ENCODE measurements at regions not wholly inside any gene's neighbourhood (a gene's known extent, or its start where the extent isn't known, plus 50 kb on each side); places are given as distances from the start of the nearest gene placed in this dataset.
A peak's percentile ranks its signal among the peaks of the same experiment; 100 is the strongest.

DNA sequence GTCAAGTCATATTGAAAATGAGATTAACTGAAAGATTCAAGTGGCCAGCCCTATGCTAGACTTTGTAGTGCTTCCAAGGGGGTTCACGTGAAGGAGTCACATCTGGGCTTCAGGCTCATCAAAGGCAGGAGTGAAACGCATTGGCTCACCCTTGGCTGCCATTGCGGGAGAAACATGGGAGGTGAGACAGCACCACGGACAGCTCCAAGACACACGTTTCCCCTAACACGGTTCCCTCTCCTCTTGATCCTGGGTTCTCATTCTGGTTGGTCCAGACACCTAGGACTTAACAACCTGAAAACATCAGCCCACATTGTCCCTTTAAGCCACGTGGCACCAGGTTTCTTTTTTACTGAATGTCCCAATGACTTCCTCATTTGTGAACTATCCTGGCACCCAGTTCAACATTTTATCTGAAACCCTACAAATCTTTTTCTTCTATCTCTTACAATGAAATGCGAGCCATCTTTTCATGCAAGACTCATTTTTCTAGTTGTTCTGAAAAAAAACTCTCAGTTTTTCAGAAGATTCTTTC is 279.0 kb upstream of the VCX3A start:
- TF ChIP-seq CTCF (conservative IDR thresholded peaks at IDR 0.05 in 1 of 2, IDR thresholded peaks at IDR 0.05 in 1 of 2; ENCODE audit: low read depth in 1 of 2, low read length in 2 of 2) (no peak), EZH2 (IDR thresholded peaks at IDR 0.05; ENCODE audit: low read length, missing control alignments) (no peak)
- Histone ChIP-seq H4K20me1 (ENCODE audit: control insufficient read depth, extremely low read depth, insufficient read depth, low read length) (no peaks in the 10 kb centered on the region), H3K4me3 (replicated peaks in 1 of 4; ENCODE audit: control extremely low read depth in 1 of 4, insufficient read depth in 1 of 4, low read depth in 3 of 4, low read length in 4 of 4) (no peak overlapping the region), H3K36me3 (ENCODE audit: control insufficient read depth, insufficient read depth, low read length) (no peaks in the 10 kb centered on the region), H2AFZ (ENCODE audit: low read length) (no peak overlapping the region), H3K27me3 (ENCODE audit: control insufficient read depth, insufficient read depth, low read length) (no peaks in the 10 kb centered on the region), H3K9me3 (ENCODE audit: control insufficient read depth, insufficient read depth, low read depth, low read length) (no peaks in the 10 kb centered on the region), H3K4me2 (ENCODE audit: extremely low read depth, insufficient read depth, low read length) (no peak overlapping the region), H3K79me2 (ENCODE audit: control insufficient read depth, insufficient read depth, low read length) (no peaks in the 10 kb centered on the region), H3K27ac (ENCODE audit: insufficient read depth, low read length) (no peak overlapping the region), H3K4me1 (ENCODE audit: control insufficient read depth, extremely low read depth, insufficient read depth, low read length) (no peaks in the 10 kb centered on the region), H3K9ac (ENCODE audit: insufficient read depth, low read length) (no peak overlapping the region)
- DNase-seq (ENCODE audit: low read depth in 2 of 2): no peak

DNA sequence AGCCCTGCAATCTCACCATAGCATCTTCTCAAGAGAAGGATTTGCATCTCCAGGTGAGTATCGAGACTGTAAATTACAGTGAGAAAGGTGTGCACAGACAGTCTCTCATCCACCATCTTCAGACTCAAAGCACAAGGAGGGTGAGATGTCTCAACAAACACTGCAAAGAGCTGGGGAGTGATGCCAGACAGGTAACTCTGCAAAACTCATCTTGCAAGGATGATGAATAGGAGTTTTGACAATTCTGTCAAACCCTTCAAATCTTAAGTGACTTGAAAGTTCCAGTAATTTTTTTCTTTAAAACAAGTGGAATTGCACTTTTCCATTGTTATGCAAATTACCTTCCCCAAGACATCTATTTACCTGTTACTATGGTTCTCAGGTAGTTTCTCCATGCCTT is 277.2 kb upstream of the VCX3A start:
- no peak for DNase-seq (ENCODE audit: low read depth in 2 of 2)
- H3K27me3 ChIP-seq (ENCODE audit: control insufficient read depth, insufficient read depth, low read length): no peaks in the 10 kb centered on the region

GRCh38 chrX:6810776-6811175 is 275.9 kb upstream of the VCX3A start:
- Histone ChIP-seq H2AFZ (ENCODE audit: low read length) (no peak overlapping the region), H3K27ac (ENCODE audit: insufficient read depth, low read length) (no peak overlapping the region), H3K79me2 (ENCODE audit: control insufficient read depth, insufficient read depth, low read length) (no peaks in the 10 kb centered on the region), H3K4me1 (ENCODE audit: control insufficient read depth, extremely low read depth, insufficient read depth, low read length) (no peaks in the 10 kb centered on the region), H3K4me2 (ENCODE audit: extremely low read depth, insufficient read depth, low read length) (no peak overlapping the region), H3K4me3 (replicated peaks in 1 of 4; ENCODE audit: control extremely low read depth in 1 of 4, insufficient read depth in 1 of 4, low read depth in 3 of 4, low read length in 4 of 4) (no peak overlapping the region), H3K27me3 (ENCODE audit: control insufficient read depth, insufficient read depth, low read length) (no peaks in the 10 kb centered on the region), H3K36me3 (ENCODE audit: control insufficient read depth, insufficient read depth, low read length) (no peaks in the 10 kb centered on the region), H3K9me3 (ENCODE audit: control insufficient read depth, insufficient read depth, low read depth, low read length) (no peaks in the 10 kb centered on the region), H3K9ac (ENCODE audit: insufficient read depth, low read length) (no peak overlapping the region), H4K20me1 (ENCODE audit: control insufficient read depth, extremely low read depth, insufficient read depth, low read length) (no peaks in the 10 kb centered on the region)
- peak in 1 of 2 donors; percentile 35 for DNase-seq (ENCODE audit: low read depth in 2 of 2)
- no peak for TF ChIP-seq CTCF (conservative IDR thresholded peaks at IDR 0.05 in 1 of 2, IDR thresholded peaks at IDR 0.05 in 1 of 2; ENCODE audit: low read depth in 1 of 2, low read length in 2 of 2)
- no peak for TF ChIP-seq EZH2 (IDR thresholded peaks at IDR 0.05; ENCODE audit: low read length, missing control alignments)

More for the DNA sequence above, 277.2 kb upstream of the VCX3A start:
- Histone ChIP-seq H3K4me2 (ENCODE audit: extremely low read depth, insufficient read depth, low read length) (no peak overlapping the region), H2AFZ (ENCODE audit: low read length) (no peak overlapping the region), H3K9me3 (ENCODE audit: control insufficient read depth, insufficient read depth, low read depth, low read length) (no peaks in the 10 kb centered on the region), H3K4me1 (ENCODE audit: control insufficient read depth, extremely low read depth, insufficient read depth, low read length) (no peaks in the 10 kb centered on the region), H3K27ac (ENCODE audit: insufficient read depth, low read length) (no peak overlapping the region), H3K79me2 (ENCODE audit: control insufficient read depth, insufficient read depth, low read length) (no peaks in the 10 kb centered on the region), H3K9ac (ENCODE audit: insufficient read depth, low read length) (no peak overlapping the region), H3K4me3 (replicated peaks in 1 of 4; ENCODE audit: control extremely low read depth in 1 of 4, insufficient read depth in 1 of 4, low read depth in 3 of 4, low read length in 4 of 4) (no peak overlapping the region), H4K20me1 (ENCODE audit: control insufficient read depth, extremely low read depth, insufficient read depth, low read length) (no peaks in the 10 kb centered on the region), H3K36me3 (ENCODE audit: control insufficient read depth, insufficient read depth, low read length) (no peaks in the 10 kb centered on the region)
- TF ChIP-seq CTCF (conservative IDR thresholded peaks at IDR 0.05 in 1 of 2, IDR thresholded peaks at IDR 0.05 in 1 of 2; ENCODE audit: low read depth in 1 of 2, low read length in 2 of 2): no peak
- no peak for TF ChIP-seq EZH2 (IDR thresholded peaks at IDR 0.05; ENCODE audit: low read length, missing control alignments)

Data from fibroblast of lung (primary cell).